CD14-positive monocyte (primary cell): ENCODE measurements at regions not wholly inside any gene's neighbourhood (a gene's known extent, or its start where the extent isn't known, plus 50 kb on each side); places are given as distances from the start of the nearest gene placed in this dataset.

Source experiments
- DNase-seq, 3 donors: peaks; one replicate each; pipeline ENCODE4 v3.0.0-alpha.2; 2011 to 2022
- H2AFZ ChIP-seq: 2 replicates; pipeline ENCODE4 v1.6.0; 2012; ENCODE audit warnings: mild to moderate bottlenecking, low read depth, low read length, inconsistent platforms; ENCODE audit not compliant: insufficient read depth, poor library complexity, severe bottlenecking
- H3K27ac ChIP-seq, 2 donors: 1 replicate in 1 of 2; 2 replicates in 1 of 2; pipeline ENCODE4 v1.5.1; 2012 to 2013; ENCODE audit warnings: low read length in 2 of 2, control low read depth in 1 of 2, inconsistent platforms in 1 of 2, low read depth in 1 of 2, mild to moderate bottlenecking in 1 of 2
- H3K27me3 ChIP-seq, 2 donors: one replicate each; pipeline versions ENCODE4 v1.6.0 to v1.6.1; 2011 to 2013; ENCODE audit warnings: low read length in 2 of 2; ENCODE audit not compliant: control insufficient read depth in 2 of 2, insufficient read depth in 2 of 2
- H3K36me3 ChIP-seq, 2 donors: replicated peaks in 1 of 2; 1 replicate in 1 of 2; 2 replicates in 1 of 2; pipeline versions ENCODE4 v1.5.1 to v1.6.1; 2012 to 2013; ENCODE audit warnings: low read length in 2 of 2, control low read depth in 1 of 2, inconsistent platforms in 1 of 2, mild to moderate bottlenecking in 1 of 2; ENCODE audit not compliant: insufficient read depth in 2 of 2, control insufficient read depth in 1 of 2
- H3K4me1 ChIP-seq, 2 donors: 1 replicate in 1 of 2; 2 replicates in 1 of 2; pipeline versions ENCODE4 v1.5.1 to v1.6.1; 2012 to 2013; ENCODE audit warnings: low read length in 2 of 2, control low read depth in 1 of 2, inconsistent platforms in 1 of 2, mild to moderate bottlenecking in 1 of 2, moderate library complexity in 1 of 2; ENCODE audit not compliant: insufficient read depth in 2 of 2, control insufficient read depth in 1 of 2
- H3K4me2 ChIP-seq: replicated peaks from 2 replicates; pipeline ENCODE3; 2012; ENCODE audit warnings: low read length, moderate library complexity, mild to moderate bottlenecking; ENCODE audit not compliant: poor library complexity, severe bottlenecking; ENCODE audit errors: extremely low read depth
- H3K4me3 ChIP-seq, 3 experiments: fragments of 200-600 bp in 1 of 3; sonication (generic) in 1 of 3; replicated peaks in 1 of 3; 1 replicate in 2 of 3; 2 replicates in 1 of 3; pipeline ENCODE4 v1.5.1; 2011 to 2013; ENCODE audit warnings: low read length in 3 of 3, mild to moderate bottlenecking in 3 of 3, control low read depth in 2 of 3, low read depth in 2 of 3, inconsistent platforms in 1 of 3, moderate library complexity in 1 of 3
- H3K79me2 ChIP-seq: 2 replicates; pipeline ENCODE4 v1.6.0; 2012; ENCODE audit warnings: mild to moderate bottlenecking, control low read depth, inconsistent platforms, low read length, moderate library complexity; ENCODE audit not compliant: insufficient read depth
- H3K9ac ChIP-seq: 2 replicates; pipeline ENCODE4 v1.6.0; 2017; ENCODE audit warnings: low read length, mild to moderate bottlenecking; ENCODE audit not compliant: insufficient read depth, poor library complexity, severe bottlenecking
- H3K9me3 ChIP-seq, 2 donors: replicated peaks in 1 of 2; 1 replicate in 1 of 2; 2 replicates in 1 of 2; pipeline versions ENCODE4 v1.5.1 to v1.6.1; 2012 to 2013; ENCODE audit warnings: low read length in 2 of 2, control low read depth in 1 of 2; ENCODE audit not compliant: control insufficient read depth in 1 of 2, insufficient read depth in 1 of 2
- H4K20me1 ChIP-seq: 2 replicates; pipeline ENCODE4 v1.6.0; 2012; ENCODE audit warnings: mild to moderate bottlenecking, low read length, control low read depth, moderate library complexity; ENCODE audit not compliant: insufficient read depth
- H3K27ac Mint-ChIP-seq, 7 donors: one replicate each; pipeline ENCODE4 v1.8.0; 2020; ENCODE audit warnings: mild to moderate bottlenecking in 7 of 7, mixed read lengths in 7 of 7, moderate library complexity in 6 of 7, inconsistent platforms in 2 of 7
- H3K27me3 Mint-ChIP-seq, 3 donors: one replicate each; pipeline ENCODE4 v1.8.0; 2021 to 2022; ENCODE audit warnings: low read depth in 3 of 3, mild to moderate bottlenecking in 3 of 3, mixed read lengths in 3 of 3, moderate library complexity in 3 of 3, inconsistent platforms in 1 of 3
- H3K36me3 Mint-ChIP-seq, 2 donors: one replicate each; pipeline ENCODE4 v1.8.0; 2020; ENCODE audit warnings: mixed read lengths in 2 of 2, inconsistent platforms in 1 of 2, mild to moderate bottlenecking in 1 of 2
- H3K4me1 Mint-ChIP-seq: one replicate; pipeline ENCODE4 v1.8.0; 2020; ENCODE audit warnings: mild to moderate bottlenecking, mixed read lengths
- H3K4me3 Mint-ChIP-seq, 2 donors: one replicate each; pipeline ENCODE4 v1.8.0; 2020; ENCODE audit warnings: mild to moderate bottlenecking in 2 of 2, mixed read lengths in 2 of 2, moderate library complexity in 1 of 2
- H3K9me3 Mint-ChIP-seq, 7 donors: one replicate each; pipeline ENCODE4 v1.8.0; 2020 to 2022; ENCODE audit warnings: mixed read lengths in 7 of 7, mild to moderate bottlenecking in 6 of 7, moderate library complexity in 6 of 7, inconsistent platforms in 2 of 7
- CTCF ChIP-seq: fragments of 200-600 bp; IDR thresholded peaks from one replicate; pipeline ENCODE4 v1.8.0; 2022; ENCODE audit warnings: antibody characterized with exemption, mild to moderate bottlenecking
- WGBS: methylation state at CpG from one replicate; pipeline ENCODE4 v1.1.5; 2013; ENCODE audit warnings: missing lambda C conversion rate; ENCODE audit not compliant: insufficient coverage; 5-methylcytosine and 5-hydroxymethylcytosine counted together
- intact Hi-C, 2 donors: fragments of 100-400 bp; cut with micrococcal nuclease; formaldehyde crosslinking; loops; one replicate each; pipeline versions ENCODE4 v1.15.0 to v1.15.1; 2023

GRCh38 chr2:105504459-105504858, 105.6 kb upstream of the FHL2 start:
- no peaks in the 10 kb centered on the region for H3K4me1 Mint-ChIP-seq

GRCh38 chr2:105502625-105503334, 103.9 kb upstream of the FHL2 start:
- Histone ChIP-seq H3K27me3 (no peaks in the 10 kb centered on the region), H4K20me1 (no peaks in the 10 kb centered on the region), H3K36me3 (no peaks in the 10 kb centered on the region), H3K27ac (no peak overlapping the region), H3K79me2 (no peaks in the 10 kb centered on the region), H3K9ac (no peak overlapping the region), H2AFZ (no peak overlapping the region), H3K9me3 (no peaks in the 10 kb centered on the region), H3K4me3 (no peak overlapping the region), H3K4me2 (no peak overlapping the region), H3K4me1 (no peaks in the 10 kb centered on the region)
- H3K9me3 Mint-ChIP-seq: peaks cover 0 to 24% (median 6%) of the 10 kb centered on the region in 7 donors
- no peak for DNase-seq
- TF ChIP-seq CTCF: no peak
- H3K27ac Mint-ChIP-seq: no peak overlapping the region
- peaks cover 0 to 2% (median 0%) of the 10 kb centered on the region in 3 donors for H3K27me3 Mint-ChIP-seq
- intact Hi-C loops: no loop called here
- H3K36me3 Mint-ChIP-seq: no peaks in the 10 kb centered on the region
- no CpG with 5 or more reads among the region's 2 CpGs for WGBS
- no peaks in the 10 kb centered on the region for H3K4me1 Mint-ChIP-seq
- no peak overlapping the region for H3K4me3 Mint-ChIP-seq

More at GRCh38 chr2:105504459-105504858, 105.6 kb upstream of the FHL2 start:
- Histone ChIP-seq H3K36me3 (no peaks in the 10 kb centered on the region), H3K27me3 (no peaks in the 10 kb centered on the region), H3K9me3 (no peaks in the 10 kb centered on the region), H3K4me2 (no peak overlapping the region), H3K79me2 (no peaks in the 10 kb centered on the region), H3K27ac (no peak overlapping the region), H3K9ac (no peak overlapping the region), H3K4me3 (no peak overlapping the region), H4K20me1 (no peaks in the 10 kb centered on the region), H3K4me1 (no peaks in the 10 kb centered on the region), H2AFZ (no peak overlapping the region)
- Mint-ChIP-seq H3K4me3 (no peak overlapping the region), H3K27ac (no peak overlapping the region), H3K27me3 (peaks cover 0 to 2% (median 0%) of the 10 kb centered on the region in 3 donors), H3K36me3 (no peaks in the 10 kb centered on the region), H3K9me3 (peaks cover 0 to 17% (median 5%) of the 10 kb centered on the region in 7 donors)
- DNase-seq: no peak
- TF ChIP-seq CTCF: no peak
- intact Hi-C loops: no loop called here
